Upper lobe of left lung (tissue), 4 donors: ENCODE measurements at regions not wholly inside any gene's neighbourhood (a gene's known extent, or its start where the extent isn't known, plus 50 kb on each side); places are given as distances from the start of the nearest gene placed in this dataset.
"Not testable (repeated sequence)": the region's sequence is repeated elsewhere in the genome, so short reads cannot be mapped to it uniquely, and the experiment has no call there.

ENCODE experiments used
- CTCF ChIP-seq, 6 experiments: fragments of 450-650 bp in 4 of 6; fragments of 200-600 bp in 2 of 6; sonication (generic) in 2 of 6; IDR thresholded peaks; one replicate each; pipeline ENCODE4 v1.5.1; 2016 to 2019; ENCODE audit warnings: antibody characterized with exemption in 6 of 6
- EP300 ChIP-seq, 4 donors: sonication (generic); formaldehyde crosslinking; IDR thresholded peaks; one replicate each; pipeline ENCODE4 v1.5.1; 2017; ENCODE audit warnings: antibody characterized with exemption in 4 of 4, control low read depth in 2 of 4
- POLR2A ChIP-seq, 4 donors: fragments of 450-650 bp; IDR thresholded peaks; one replicate each; pipeline ENCODE4 v1.5.1; 2016 to 2017; ENCODE audit warnings: antibody characterized with exemption in 4 of 4, mild to moderate bottlenecking in 2 of 4

GRCh38 chr4:189622574-189622973 lies 318.1 kb upstream of the FRG1 start:
- TF ChIP-seq EP300, CTCF, POLR2A (IDR thresholded peaks at IDR 0.05): not testable (repeated sequence)
